Testis (tissue), 2 donors: ENCODE measurements at regions not wholly inside any gene's neighbourhood (a gene's known extent, or its start where the extent isn't known, plus 50 kb on each side); places are given as distances from the start of the nearest gene placed in this dataset.
"Not testable (repeated sequence)": the region's sequence is repeated elsewhere in the genome, so short reads cannot be mapped to it uniquely, and the experiment has no call there.

ENCODE experiments used
- DNase-seq: peaks from one replicate; pipeline ENCODE4 v3.0.0-alpha.2; 2019
- H3K27ac ChIP-seq, 2 donors: fragments of 200-600 bp; sonication (generic); one replicate each; pipeline ENCODE4 v1.5.1; 2019
- H3K27me3 ChIP-seq: fragments of 200-600 bp; sonication (generic); one replicate; pipeline ENCODE4 v1.5.1; 2019
- H3K36me3 ChIP-seq: fragments of 200-600 bp; sonication (generic); one replicate; pipeline ENCODE4 v1.5.1; 2017; ENCODE audit warnings: low read depth; ENCODE audit errors: missing control alignments
- H3K4me1 ChIP-seq: fragments of 200-600 bp; sonication (generic); one replicate; pipeline ENCODE4 v1.5.1; 2019
- H3K4me3 ChIP-seq, 2 donors: fragments of 200-600 bp; sonication (generic); one replicate each; pipeline ENCODE4 v1.5.1; 2017 to 2019
- H3K9me3 ChIP-seq: fragments of 200-600 bp; sonication (generic); one replicate; pipeline ENCODE4 v1.5.1; 2017
- POLR2A ChIP-seq: fragments of 450-650 bp; IDR thresholded peaks from one replicate; pipeline ENCODE4 v1.6.1; 2017; ENCODE audit warnings: antibody characterized with exemption, mild to moderate bottlenecking, moderate library complexity
- WGBS, 2 donors: methylation state at CpG; one replicate each; pipeline ENCODE4 v1.1.5; 2018; 5-methylcytosine and 5-hydroxymethylcytosine counted together
- intact Hi-C: fragments of 100-400 bp; cut with DNase I; formaldehyde crosslinking; loops from one replicate; pipeline ENCODE4 v1.15.1; 2023; ENCODE audit warnings: low total_unique reads
- TF ChIP-seq, protein P1 (sequence below), 3 experiments: fragments of 450-650 bp in 2 of 3; fragments of 200-600 bp in 1 of 3; sonication (generic) in 1 of 3; IDR thresholded peaks; one replicate each; pipeline ENCODE4 v1.5.1; 2016 to 2019; ENCODE audit warnings: antibody characterized with exemption in 3 of 3, mild to moderate bottlenecking in 2 of 3, moderate library complexity in 1 of 3

DNA sequence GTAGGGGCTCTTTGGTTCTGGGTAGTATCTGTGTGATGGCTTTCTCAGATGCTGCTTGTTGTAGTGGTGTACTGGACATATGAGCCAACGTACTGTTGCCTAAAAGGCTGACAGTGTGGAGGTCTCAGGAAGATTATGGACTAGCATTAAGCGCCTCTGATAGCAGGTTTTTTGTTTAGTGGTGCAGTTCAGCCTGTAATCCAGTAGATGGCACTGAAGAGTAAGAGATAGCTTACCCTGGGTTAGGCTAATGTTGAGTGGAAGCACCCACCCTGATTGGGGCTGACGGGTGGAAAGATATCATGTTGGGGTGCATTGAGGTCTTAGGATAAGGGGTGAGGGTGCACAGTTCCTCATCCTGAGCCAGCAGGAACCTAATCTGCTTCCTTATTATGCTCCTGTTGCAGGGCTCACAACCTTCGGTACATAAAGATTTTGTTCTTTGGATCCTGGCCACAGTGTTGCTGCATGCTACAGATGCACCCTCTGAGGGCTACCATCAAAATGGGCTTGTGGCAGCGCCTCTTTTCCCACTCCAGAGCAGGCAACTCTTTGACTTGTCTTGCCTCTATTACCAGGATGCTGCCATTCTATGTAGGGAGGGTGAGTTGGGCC is 79.6 kb downstream of the MSTN start:
- no peak overlapping the region for H3K4me3 ChIP-seq
- no peak overlapping the region for H3K27ac ChIP-seq
- intact Hi-C loops: no loop called here
- TF ChIP-seq, protein P1, sequence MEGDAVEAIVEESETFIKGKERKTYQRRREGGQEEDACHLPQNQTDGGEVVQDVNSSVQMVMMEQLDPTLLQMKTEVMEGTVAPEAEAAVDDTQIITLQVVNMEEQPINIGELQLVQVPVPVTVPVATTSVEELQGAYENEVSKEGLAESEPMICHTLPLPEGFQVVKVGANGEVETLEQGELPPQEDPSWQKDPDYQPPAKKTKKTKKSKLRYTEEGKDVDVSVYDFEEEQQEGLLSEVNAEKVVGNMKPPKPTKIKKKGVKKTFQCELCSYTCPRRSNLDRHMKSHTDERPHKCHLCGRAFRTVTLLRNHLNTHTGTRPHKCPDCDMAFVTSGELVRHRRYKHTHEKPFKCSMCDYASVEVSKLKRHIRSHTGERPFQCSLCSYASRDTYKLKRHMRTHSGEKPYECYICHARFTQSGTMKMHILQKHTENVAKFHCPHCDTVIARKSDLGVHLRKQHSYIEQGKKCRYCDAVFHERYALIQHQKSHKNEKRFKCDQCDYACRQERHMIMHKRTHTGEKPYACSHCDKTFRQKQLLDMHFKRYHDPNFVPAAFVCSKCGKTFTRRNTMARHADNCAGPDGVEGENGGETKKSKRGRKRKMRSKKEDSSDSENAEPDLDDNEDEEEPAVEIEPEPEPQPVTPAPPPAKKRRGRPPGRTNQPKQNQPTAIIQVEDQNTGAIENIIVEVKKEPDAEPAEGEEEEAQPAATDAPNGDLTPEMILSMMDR (IDR thresholded peaks at IDR 0.05): peak in 1 of 3 experiments; percentile 10
- TF ChIP-seq POLR2A: no peak
- H3K9me3 ChIP-seq: no peaks in the 10 kb centered on the region
- no peaks in the 10 kb centered on the region for H3K27me3 ChIP-seq
- 69 to 70% methylated on average over 5 of the region's 5 CpGs for WGBS, 2 donors
- DNase-seq: no peak
- no peaks in the 10 kb centered on the region for H3K4me1 ChIP-seq
- H3K36me3 ChIP-seq: no peaks in the 10 kb centered on the region

DNA sequence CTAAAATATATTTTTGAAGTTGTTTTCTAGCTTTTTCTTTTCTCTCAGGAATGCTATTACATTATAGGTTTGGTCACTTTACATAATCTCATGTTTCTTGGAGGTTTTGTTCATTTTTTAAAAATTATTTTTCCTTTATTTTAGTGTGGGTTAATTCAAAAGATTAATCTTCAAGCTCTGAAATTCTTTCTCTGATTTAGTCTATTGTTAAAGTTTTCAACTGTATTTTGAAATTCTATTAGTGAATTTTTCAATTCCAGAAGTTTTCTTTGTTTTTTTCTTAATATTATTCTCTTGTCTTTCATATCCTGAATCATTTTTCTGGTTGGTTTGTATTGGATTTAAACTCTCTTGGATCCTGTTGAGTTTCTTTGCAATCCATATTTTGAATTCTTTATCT is 80.4 kb downstream of the MSTN start:
- no peaks in the 10 kb centered on the region for H3K27me3 ChIP-seq
- no peaks in the 10 kb centered on the region for H3K9me3 ChIP-seq
- no peak overlapping the region for H3K27ac ChIP-seq
- TF ChIP-seq, protein P1 (IDR thresholded peaks at IDR 0.05): no peak
- no peak for TF ChIP-seq POLR2A
- no peak for DNase-seq
- H3K4me3 ChIP-seq: no peak overlapping the region
- intact Hi-C loops: no loop called here
- no peaks in the 10 kb centered on the region for H3K36me3 ChIP-seq
- no peaks in the 10 kb centered on the region for H3K4me1 ChIP-seq

DNA sequence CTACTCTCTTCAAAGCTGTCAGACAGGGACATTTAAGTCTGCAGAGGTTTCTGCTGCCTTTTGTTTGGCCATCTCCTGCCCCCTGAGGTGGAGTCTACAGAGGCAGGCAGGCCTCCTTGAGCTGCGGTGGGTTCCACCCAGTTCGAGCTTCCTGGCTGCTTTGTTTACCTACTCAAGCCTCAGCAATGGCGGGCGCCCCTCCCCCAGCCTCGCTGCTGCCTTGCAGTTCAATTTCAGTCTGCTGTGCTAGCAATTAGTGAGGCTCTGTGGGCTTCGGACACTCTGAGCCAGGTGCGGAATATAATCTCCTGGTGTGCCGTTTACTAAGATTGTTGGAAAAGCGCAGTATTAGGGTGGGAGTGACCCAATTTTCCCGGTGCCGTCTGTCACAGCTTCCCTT is 86.0 kb downstream of the MSTN start:
- H3K27ac ChIP-seq, H3K9me3 ChIP-seq, H3K4me3 ChIP-seq, intact Hi-C loops, DNase-seq, H3K36me3 ChIP-seq, H3K27me3 ChIP-seq, H3K4me1 ChIP-seq: not testable (repeated sequence)
- 91 to 97% methylated on average over 6 to 11 of the region's 11 CpGs for WGBS, 2 donors

DNA sequence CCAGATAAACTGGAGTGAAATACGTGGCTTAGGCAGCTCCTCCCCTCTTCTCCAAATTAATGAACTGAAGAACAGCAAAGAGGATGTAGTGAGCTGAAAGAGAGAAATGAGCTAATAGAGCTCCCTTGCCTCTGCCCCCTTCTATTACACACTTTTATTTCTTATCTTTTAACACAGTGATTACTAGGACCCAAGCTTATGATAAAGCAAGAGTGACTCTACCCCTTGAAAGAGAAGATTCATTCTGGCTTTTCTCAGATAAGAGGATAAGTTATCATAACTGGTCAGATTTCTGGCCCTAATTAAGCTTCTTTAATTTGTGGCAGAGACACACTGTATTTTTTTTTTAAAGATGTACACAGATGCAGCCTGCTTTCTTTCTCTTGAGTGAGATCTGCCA is 102.2 kb downstream of the MSTN start:
- H3K4me1 ChIP-seq: no peaks in the 10 kb centered on the region
- intact Hi-C loops: no loop called here
- DNase-seq: no peak
- no peak overlapping the region for H3K4me3 ChIP-seq
- H3K27ac ChIP-seq: no peak overlapping the region
- TF ChIP-seq, protein P1 (IDR thresholded peaks at IDR 0.05): no peak
- TF ChIP-seq POLR2A: no peak
- no peaks in the 10 kb centered on the region for H3K36me3 ChIP-seq
- no peaks in the 10 kb centered on the region for H3K9me3 ChIP-seq
- H3K27me3 ChIP-seq: no peaks in the 10 kb centered on the region
- 35 to 36% methylated on average over 1 of the region's 1 CpG for WGBS, 2 donors

DNA sequence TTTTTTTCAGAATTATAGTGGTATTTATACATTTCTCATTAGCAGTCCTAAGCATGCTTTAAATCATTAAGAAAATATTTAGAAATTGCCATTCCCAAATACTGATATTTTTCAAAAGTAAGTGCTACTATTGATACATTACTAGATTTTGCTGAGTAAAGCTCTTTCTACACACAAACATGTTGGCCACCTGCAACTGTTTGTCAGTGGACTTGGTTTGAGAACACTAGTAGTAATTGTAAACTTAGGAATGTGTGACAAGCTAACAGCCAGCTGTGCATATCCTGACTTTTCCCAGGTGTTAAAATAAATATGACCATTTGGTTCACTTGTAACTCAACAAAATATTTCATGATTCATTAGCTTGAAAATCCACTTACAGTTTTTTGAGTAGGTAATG is 103.1 kb downstream of the MSTN start:
- Histone ChIP-seq H3K4me1 (no peaks in the 10 kb centered on the region), H3K27me3 (no peaks in the 10 kb centered on the region), H3K27ac (no peak overlapping the region), H3K4me3 (no peak overlapping the region), H3K9me3 (no peaks in the 10 kb centered on the region), H3K36me3 (no peaks in the 10 kb centered on the region)
- TF ChIP-seq, protein P1 (IDR thresholded peaks at IDR 0.05): no peak
- no peak for TF ChIP-seq POLR2A
- intact Hi-C loops: no loop called here
- DNase-seq: no peak
